ENCODE measurements at regions not wholly inside any gene's neighbourhood (a gene's known extent, or its start where the extent isn't known, plus 50 kb on each side); places are given as distances from the start of the nearest gene placed in this dataset.
A peak's percentile ranks its signal among the peaks of the same experiment; 100 is the strongest.

DNA sequence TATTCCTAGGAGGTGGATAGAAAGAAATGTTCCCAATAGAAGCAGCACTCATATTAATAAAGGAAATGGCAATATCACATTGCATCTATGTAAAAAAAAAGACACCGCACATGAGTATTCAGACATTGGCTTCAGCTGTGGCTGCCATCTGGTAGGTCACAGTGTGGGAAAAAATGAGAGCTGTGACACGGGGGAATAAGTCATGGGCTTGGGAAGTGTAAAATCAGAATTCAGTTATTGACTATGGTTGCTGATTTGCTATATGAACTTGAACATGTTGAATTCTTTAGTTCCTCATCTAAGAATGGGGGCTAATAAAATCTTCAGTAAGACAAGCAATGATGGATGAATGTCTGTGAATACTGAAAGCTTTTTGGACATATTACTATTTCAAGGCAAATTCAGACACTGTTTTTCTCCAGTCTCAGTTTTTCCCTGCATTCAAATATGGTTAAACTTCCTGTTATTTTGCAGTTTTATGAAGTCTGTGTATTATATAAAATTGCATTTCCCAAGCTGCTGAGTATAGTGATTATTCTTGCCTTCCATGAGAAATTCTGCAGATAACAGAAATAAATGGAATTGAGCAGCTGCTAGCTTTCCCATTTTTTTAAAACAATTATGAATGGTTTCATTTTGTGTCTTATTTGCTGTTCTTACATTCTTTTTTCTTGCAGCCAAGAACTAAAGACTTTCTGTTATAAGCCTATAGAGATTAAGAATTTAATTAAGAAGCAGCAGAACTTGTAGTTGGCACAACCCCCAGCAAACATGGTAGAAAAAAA lies 221.0 kb downstream of the ANKRD50 start (continued):
- TF ChIP-seq, protein P1, sequence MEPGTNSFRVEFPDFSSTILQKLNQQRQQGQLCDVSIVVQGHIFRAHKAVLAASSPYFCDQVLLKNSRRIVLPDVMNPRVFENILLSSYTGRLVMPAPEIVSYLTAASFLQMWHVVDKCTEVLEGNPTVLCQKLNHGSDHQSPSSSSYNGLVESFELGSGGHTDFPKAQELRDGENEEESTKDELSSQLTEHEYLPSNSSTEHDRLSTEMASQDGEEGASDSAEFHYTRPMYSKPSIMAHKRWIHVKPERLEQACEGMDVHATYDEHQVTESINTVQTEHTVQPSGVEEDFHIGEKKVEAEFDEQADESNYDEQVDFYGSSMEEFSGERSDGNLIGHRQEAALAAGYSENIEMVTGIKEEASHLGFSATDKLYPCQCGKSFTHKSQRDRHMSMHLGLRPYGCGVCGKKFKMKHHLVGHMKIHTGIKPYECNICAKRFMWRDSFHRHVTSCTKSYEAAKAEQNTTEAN (CRISPR knock-in tag; IDR thresholded peaks at IDR 0.05), result no peak
- no peak for TF ChIP-seq ZNF317 (CRISPR knock-in tag; IDR thresholded peaks at IDR 0.05; ENCODE audit: borderline replicate concordance, low read depth)
- TF ChIP-seq ZNF232 (CRISPR knock-in tag; IDR thresholded peaks at IDR 0.05), result no peak
- TF ChIP-seq CDX4 (CRISPR knock-in tag; IDR thresholded peaks at IDR 0.05; ENCODE audit: borderline replicate concordance), result no peak
- no peak for TF ChIP-seq ZSCAN18 (CRISPR knock-in tag; IDR thresholded peaks at IDR 0.05)
- no peak for TF ChIP-seq CREB1 (CRISPR knock-in tag; IDR thresholded peaks at IDR 0.05)
- no peak for TF ChIP-seq GTF2I (CRISPR knock-in tag; conservative IDR thresholded peaks at IDR 0.05)
- TF ChIP-seq GABPB1 (CRISPR knock-in tag; IDR thresholded peaks at IDR 0.05), result no peak
- TF ChIP-seq ARID4B (CRISPR knock-in tag; IDR thresholded peaks at IDR 0.05; ENCODE audit: borderline replicate concordance), result no peak

DNA sequence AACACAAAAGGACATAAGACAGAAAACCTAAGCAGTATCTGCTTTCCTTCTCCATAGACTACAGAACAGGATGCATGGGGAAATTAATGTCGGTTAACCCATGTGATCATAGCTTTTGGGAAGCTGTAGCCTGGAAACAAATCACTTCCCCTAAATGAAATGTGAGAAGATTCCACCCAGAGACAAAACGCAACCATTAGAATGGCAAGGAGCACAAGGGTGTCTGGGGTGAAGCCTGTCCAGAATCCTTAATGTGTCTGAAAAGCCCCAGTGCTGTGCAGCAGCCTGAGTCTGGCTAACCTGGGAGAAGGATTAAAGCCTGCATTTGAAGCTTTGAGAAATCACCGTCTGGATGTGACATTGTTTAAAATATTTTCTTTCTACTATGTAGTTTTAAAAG lies 213.3 kb downstream of the ANKRD50 start:
- Mint-ChIP-seq H3K4me3 (no peak overlapping the region), H3K36me3 (no peaks in the 10 kb centered on the region), H3K9me3 (no peaks in the 10 kb centered on the region), H3K27me3 (ENCODE audit: low read depth) (no peaks in the 10 kb centered on the region), H3K27ac (no peak overlapping the region; the same call in 1 of the 2 replicates), H3K4me1 (peaks cover 8% of the 10 kb centered on the region)
- DNase-seq (ENCODE audit: low spot score), result no peak
- POLR2A ChIA-PET, result interaction anchor here (0.7 kb wide), 1 partner anchor 33 kb away, joined by 5 read pairs; no protein-coding TSS in a partner anchor
- CTCF ChIA-PET, result no interaction called here
- peak; percentile 61; the same call in 1 of the 2 replicates for ATAC-seq
- TF ChIP-seq MAX (CRISPR knock-in tag; IDR thresholded peaks at IDR 0.05) (no peak), E2F4 (CRISPR knock-in tag; IDR thresholded peaks at IDR 0.05; ENCODE audit: borderline replicate concordance, low read depth) (no peak), SOX15 (CRISPR knock-in tag; IDR thresholded peaks at IDR 0.05) (no peak), ATF1 (CRISPR knock-in tag; IDR thresholded peaks at IDR 0.05) (no peak), ZNF263 (CRISPR knock-in tag; IDR thresholded peaks at IDR 0.05; ENCODE audit: low read depth) (no peak), KAT7 (CRISPR knock-in tag; IDR thresholded peaks at IDR 0.05; ENCODE audit: borderline replicate concordance) (no peak), ATF3 (CRISPR knock-in tag; conservative IDR thresholded peaks at IDR 0.05) (no peak)
- TF ChIP-seq, protein P2, sequence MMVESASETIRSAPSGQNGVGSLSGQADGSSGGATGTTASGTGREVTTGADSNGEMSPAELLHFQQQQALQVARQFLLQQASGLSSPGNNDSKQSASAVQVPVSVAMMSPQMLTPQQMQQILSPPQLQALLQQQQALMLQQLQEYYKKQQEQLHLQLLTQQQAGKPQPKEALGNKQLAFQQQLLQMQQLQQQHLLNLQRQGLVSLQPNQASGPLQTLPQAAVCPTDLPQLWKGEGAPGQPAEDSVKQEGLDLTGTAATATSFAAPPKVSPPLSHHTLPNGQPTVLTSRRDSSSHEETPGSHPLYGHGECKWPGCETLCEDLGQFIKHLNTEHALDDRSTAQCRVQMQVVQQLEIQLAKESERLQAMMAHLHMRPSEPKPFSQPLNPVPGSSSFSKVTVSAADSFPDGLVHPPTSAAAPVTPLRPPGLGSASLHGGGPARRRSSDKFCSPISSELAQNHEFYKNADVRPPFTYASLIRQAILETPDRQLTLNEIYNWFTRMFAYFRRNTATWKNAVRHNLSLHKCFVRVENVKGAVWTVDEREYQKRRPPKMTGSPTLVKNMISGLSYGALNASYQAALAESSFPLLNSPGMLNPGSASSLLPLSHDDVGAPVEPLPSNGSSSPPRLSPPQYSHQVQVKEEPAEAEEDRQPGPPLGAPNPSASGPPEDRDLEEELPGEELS (CRISPR knock-in tag; IDR thresholded peaks at IDR 0.05), result no peak

All from WTC11 (cell line).